ENCODE measurements at regions not wholly inside any gene's neighbourhood (a gene's known extent, or its start where the extent isn't known, plus 50 kb on each side); places are given as distances from the start of the nearest gene placed in this dataset.

DNA sequence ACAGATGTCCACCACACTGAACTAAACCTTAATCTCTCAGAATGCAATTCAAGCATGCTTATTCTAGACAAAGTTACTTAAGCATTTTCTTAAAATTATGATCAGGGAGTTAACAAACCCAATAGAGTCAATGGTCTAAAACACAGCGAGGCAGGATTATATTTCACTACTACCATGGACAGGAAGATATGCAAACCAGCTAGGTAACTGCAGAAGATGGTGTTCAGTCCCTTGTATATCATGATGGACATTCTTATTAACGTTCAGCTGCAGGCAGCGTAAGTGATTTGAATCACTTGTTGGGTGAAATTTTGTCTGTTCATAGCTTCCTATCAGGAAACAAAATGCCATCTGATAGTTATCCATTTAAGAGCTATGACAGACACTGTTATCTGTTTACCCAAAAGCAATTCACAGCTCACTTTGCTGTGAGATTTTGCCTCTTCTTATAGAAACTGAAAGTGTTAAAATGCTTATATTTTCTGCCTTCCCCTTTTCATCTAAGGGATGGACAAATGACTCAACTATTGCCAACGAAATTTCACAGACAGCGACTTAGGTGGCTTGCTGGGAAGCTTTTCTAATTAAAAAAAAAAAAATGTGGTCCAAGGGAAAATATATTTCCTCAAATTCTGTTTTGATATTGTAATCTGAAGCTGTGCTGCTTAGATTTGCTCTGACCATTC lies 591.9 kb downstream of the DACH1 start:
- Histone ChIP-seq H3K9me3 (no peaks in the 10 kb centered on the region; the same call in 1 of the 2 replicates), H3K4me3 (ENCODE audit: low read depth in 2 of 2, low read length in 1 of 2) (no peak overlapping the region), H3K27me3 (ENCODE audit: insufficient read depth) (no peaks in the 10 kb centered on the region), H2AFZ (ENCODE audit: low read depth) (no peak overlapping the region), H3K9ac (no peak overlapping the region), H3K36me3 (replicated peaks in 1 of 2; ENCODE audit: control insufficient read depth in 1 of 2, insufficient read depth in 2 of 2, low read length in 1 of 2) (no peaks in the 10 kb centered on the region), H3F3A (replicated peaks; ENCODE audit: insufficient read depth) (no peaks in the 10 kb centered on the region), H3K27ac (ENCODE audit: low read depth in 2 of 2, low read length in 1 of 2) (no peak overlapping the region), H3K4me1 (ENCODE audit: control insufficient read depth in 1 of 2, insufficient read depth in 2 of 2, low read depth in 1 of 2, low read length in 1 of 2) (no peaks in the 10 kb centered on the region), H4K20me1 (ENCODE audit: insufficient read depth) (no peaks in the 10 kb centered on the region), H3K79me2 (ENCODE audit: insufficient read depth) (no peaks in the 10 kb centered on the region), H3K9me2 (0 out of 2 replicates have a peak, but pooled peaks cover 3% of the 10 kb centered on the region), H3K4me2 (no peak overlapping the region)
- POLR2A ChIA-PET: no interaction called here
- no peak for DNase-seq
- CTCF ChIA-PET: interaction anchor here (1.1 to 1.5 kb wide), 3 partner anchors 11 to 604 kb away, joined by 3 to 4 read pairs (median 4); no protein-coding TSS in a partner anchor
- WGBS (ENCODE audit: low lambda C conversion rate): 55% methylated on average over 5 of the region's 5 CpGs
- TF ChIP-seq GATA2 (CRISPR knock-in tag; IDR thresholded peaks at IDR 0.05): peak; percentile 14; the same call in 1 of the 2 replicates
- no peak for TF ChIP-seq USF1 (IDR thresholded peaks at IDR 0.05; ENCODE audit: borderline replicate concordance, low read depth)

- no peaks in the 10 kb centered on the region for H3F3A ChIP-seq (replicated peaks; ENCODE audit: insufficient read depth)
- no peaks in the 10 kb centered on the region for H3K79me2 ChIP-seq (ENCODE audit: insufficient read depth)
- 25% methylated on average over 1 of the region's 1 CpG for WGBS (ENCODE audit: low lambda C conversion rate)
- CTCF ChIA-PET: no interaction called here
- H3K9ac ChIP-seq: no peak overlapping the region
- H3K4me3 ChIP-seq (ENCODE audit: low read depth in 2 of 2, low read length in 1 of 2): no peak overlapping the region
- H3K27me3 ChIP-seq (ENCODE audit: insufficient read depth): no peaks in the 10 kb centered on the region
- H3K9me2 ChIP-seq: no peaks in the 10 kb centered on the region
- TF ChIP-seq TAF1 (IDR thresholded peaks at IDR 0.05; ENCODE audit: borderline replicate concordance, low read depth, low read length): no peak
- no peak for TF ChIP-seq RFX5 (IDR thresholded peaks at IDR 0.05; ENCODE audit: low read length)
- TF ChIP-seq, protein P1, sequence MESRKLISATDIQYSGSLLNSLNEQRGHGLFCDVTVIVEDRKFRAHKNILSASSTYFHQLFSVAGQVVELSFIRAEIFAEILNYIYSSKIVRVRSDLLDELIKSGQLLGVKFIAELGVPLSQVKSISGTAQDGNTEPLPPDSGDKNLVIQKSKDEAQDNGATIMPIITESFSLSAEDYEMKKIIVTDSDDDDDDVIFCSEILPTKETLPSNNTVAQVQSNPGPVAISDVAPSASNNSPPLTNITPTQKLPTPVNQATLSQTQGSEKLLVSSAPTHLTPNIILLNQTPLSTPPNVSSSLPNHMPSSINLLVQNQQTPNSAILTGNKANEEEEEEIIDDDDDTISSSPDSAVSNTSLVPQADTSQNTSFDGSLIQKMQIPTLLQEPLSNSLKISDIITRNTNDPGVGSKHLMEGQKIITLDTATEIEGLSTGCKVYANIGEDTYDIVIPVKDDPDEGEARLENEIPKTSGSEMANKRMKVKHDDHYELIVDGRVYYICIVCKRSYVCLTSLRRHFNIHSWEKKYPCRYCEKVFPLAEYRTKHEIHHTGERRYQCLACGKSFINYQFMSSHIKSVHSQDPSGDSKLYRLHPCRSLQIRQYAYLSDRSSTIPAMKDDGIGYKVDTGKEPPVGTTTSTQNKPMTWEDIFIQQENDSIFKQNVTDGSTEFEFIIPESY (IDR thresholded peaks at IDR 0.05; ENCODE audit: borderline replicate concordance, low read depth): no peak
- TF ChIP-seq RAD21 (IDR thresholded peaks at IDR 0.05; ENCODE audit: low read length): no peak
- no peak for TF ChIP-seq FOXM1 (IDR thresholded peaks at IDR 0.05; ENCODE audit: low read depth)
- TF ChIP-seq MEF2A (IDR thresholded peaks at IDR 0.05; ENCODE audit: borderline replicate concordance, low read depth): no peak
- no peak for TF ChIP-seq FOXJ3 (CRISPR knock-in tag; IDR thresholded peaks at IDR 0.05)
- no peak for TF ChIP-seq JUND (IDR thresholded peaks at IDR 0.05)
- TF ChIP-seq TCF12 (IDR thresholded peaks at IDR 0.05): no peak
- no peak for TF ChIP-seq NFIC (IDR thresholded peaks at IDR 0.05; ENCODE audit: borderline replicate concordance)
- TF ChIP-seq CTCF (IDR thresholded peaks at IDR 0.05): no peak
- no peak for TF ChIP-seq RXRA (IDR thresholded peaks at IDR 0.05; ENCODE audit: borderline replicate concordance, low read depth)
- no peak for DNase-seq
- H3K27ac ChIP-seq (ENCODE audit: low read depth in 2 of 2, low read length in 1 of 2): no peak overlapping the region
- POLR2A ChIA-PET: no interaction called here
- no peak overlapping the region for H2AFZ ChIP-seq (ENCODE audit: low read depth)
- H3K9me3 ChIP-seq: no peaks in the 10 kb centered on the region
- no peaks in the 10 kb centered on the region for H4K20me1 ChIP-seq (ENCODE audit: insufficient read depth)
- no peaks in the 10 kb centered on the region for H3K36me3 ChIP-seq (replicated peaks in 1 of 2; ENCODE audit: control insufficient read depth in 1 of 2, insufficient read depth in 2 of 2, low read length in 1 of 2)
- no peak overlapping the region for H3K4me2 ChIP-seq
- H3K4me1 ChIP-seq (ENCODE audit: control insufficient read depth in 1 of 2, insufficient read depth in 2 of 2, low read depth in 1 of 2, low read length in 1 of 2): no peaks in the 10 kb centered on the region
Measured at GRCh38 chr13:71261256-71261655, 605.7 kb downstream of the DACH1 start.
